ENCODE measurements at regions not wholly inside any gene's neighbourhood (a gene's known extent, or its start where the extent isn't known, plus 50 kb on each side); places are given as distances from the start of the nearest gene placed in this dataset.

DNA sequence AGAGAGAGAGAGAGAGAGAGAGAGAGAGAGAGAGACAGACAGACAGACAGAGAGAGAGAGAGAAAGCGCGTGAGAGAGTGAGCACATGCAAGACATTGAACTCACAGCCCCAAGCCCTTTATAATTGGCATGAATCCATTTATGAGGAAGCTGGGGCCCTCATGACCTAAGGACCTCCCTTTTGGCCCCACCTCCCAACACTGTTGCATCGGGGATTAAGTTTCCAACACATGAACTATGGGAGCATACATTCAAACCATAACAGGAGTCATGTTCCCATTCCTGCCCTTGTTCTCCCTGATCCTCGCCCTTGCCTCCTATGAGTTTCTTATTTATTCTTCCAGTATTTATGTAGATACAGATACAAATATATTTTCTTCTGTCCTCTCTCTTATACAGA, 269.8 kb upstream of the ARX start:
- TF ChIP-seq, protein P1, sequence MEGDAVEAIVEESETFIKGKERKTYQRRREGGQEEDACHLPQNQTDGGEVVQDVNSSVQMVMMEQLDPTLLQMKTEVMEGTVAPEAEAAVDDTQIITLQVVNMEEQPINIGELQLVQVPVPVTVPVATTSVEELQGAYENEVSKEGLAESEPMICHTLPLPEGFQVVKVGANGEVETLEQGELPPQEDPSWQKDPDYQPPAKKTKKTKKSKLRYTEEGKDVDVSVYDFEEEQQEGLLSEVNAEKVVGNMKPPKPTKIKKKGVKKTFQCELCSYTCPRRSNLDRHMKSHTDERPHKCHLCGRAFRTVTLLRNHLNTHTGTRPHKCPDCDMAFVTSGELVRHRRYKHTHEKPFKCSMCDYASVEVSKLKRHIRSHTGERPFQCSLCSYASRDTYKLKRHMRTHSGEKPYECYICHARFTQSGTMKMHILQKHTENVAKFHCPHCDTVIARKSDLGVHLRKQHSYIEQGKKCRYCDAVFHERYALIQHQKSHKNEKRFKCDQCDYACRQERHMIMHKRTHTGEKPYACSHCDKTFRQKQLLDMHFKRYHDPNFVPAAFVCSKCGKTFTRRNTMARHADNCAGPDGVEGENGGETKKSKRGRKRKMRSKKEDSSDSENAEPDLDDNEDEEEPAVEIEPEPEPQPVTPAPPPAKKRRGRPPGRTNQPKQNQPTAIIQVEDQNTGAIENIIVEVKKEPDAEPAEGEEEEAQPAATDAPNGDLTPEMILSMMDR (IDR thresholded peaks at IDR 0.05; ENCODE audit: insufficient read depth, low read length, poor library complexity, severe bottlenecking), result no peak
- TF ChIP-seq EZH2phosphoT487 (conservative IDR thresholded peaks at IDR 0.05; ENCODE audit: low read length), result no peak
